Vagina (tissue), 2 donors: ENCODE measurements at regions not wholly inside any gene's neighbourhood (a gene's known extent, or its start where the extent isn't known, plus 50 kb on each side); places are given as distances from the start of the nearest gene placed in this dataset.
"Not testable (repeated sequence)": the region's sequence is repeated elsewhere in the genome, so short reads cannot be mapped to it uniquely, and the experiment has no call there.

ENCODE experiments used
- DNase-seq, 2 donors: peaks; one replicate each; pipeline ENCODE4 v3.0.0-alpha.2; 2017; ENCODE audit errors: extremely low spot score in 2 of 2
- H3K27ac ChIP-seq: fragments of 200-600 bp; sonication (generic); one replicate; pipeline ENCODE4 v1.5.1; 2019
- H3K27me3 ChIP-seq: fragments of 200-600 bp; sonication (generic); one replicate; pipeline ENCODE4 v1.5.1; 2019
- H3K36me3 ChIP-seq, 2 donors: fragments of 200-600 bp; sonication (generic); one replicate each; pipeline ENCODE4 v1.5.1; 2017 to 2019
- H3K4me1 ChIP-seq: fragments of 200-600 bp; sonication (generic); one replicate; pipeline ENCODE4 v1.5.1; 2019
- H3K4me3 ChIP-seq, 2 donors: fragments of 200-600 bp; sonication (generic); 1 replicate in 1 of 2; 2 replicates in 1 of 2; pipeline ENCODE4 v1.5.1; 2016 to 2019
- H3K9me3 ChIP-seq: fragments of 200-600 bp; sonication (generic); one replicate; pipeline ENCODE4 v1.5.1; 2019
- CTCF ChIP-seq, 3 experiments: fragments of 450-650 bp in 2 of 3; fragments of 200-600 bp in 1 of 3; sonication (generic) in 1 of 3; IDR thresholded peaks; one replicate each; pipeline ENCODE4 v1.5.1; 2017 to 2019; ENCODE audit warnings: antibody characterized with exemption in 3 of 3, mild to moderate bottlenecking in 2 of 3, moderate library complexity in 2 of 3
- POLR2A ChIP-seq, 2 donors: fragments of 450-650 bp; IDR thresholded peaks; one replicate each; pipeline ENCODE4 v1.6.1; 2017; ENCODE audit warnings: antibody characterized with exemption in 2 of 2, mild to moderate bottlenecking in 2 of 2, moderate library complexity in 2 of 2
- POLR2AphosphoS5 ChIP-seq, 2 donors: sonication (generic); formaldehyde crosslinking; IDR thresholded peaks; one replicate each; pipeline ENCODE4 v1.9.0; 2017; ENCODE audit warnings: antibody characterized with exemption in 2 of 2, mild to moderate bottlenecking in 2 of 2, low read depth in 1 of 2; ENCODE audit not compliant: insufficient read depth in 1 of 2
- intact Hi-C: fragments of 100-400 bp; cut with DNase I; formaldehyde crosslinking; loops from one replicate; pipeline ENCODE4 v1.15.1; 2023

- no peak for DNase-seq
- intact Hi-C loops, result loop anchor here (10.0 kb wide), 1 partner anchor 415 kb away; no protein-coding TSS in a partner anchor
These were observed 155.2 kb downstream of the TTLL2 start for GRCh38 chr6:167479901-167480648.

GRCh38 chr6:167481307-167481926 lies 156.5 kb downstream of the TTLL2 start:
- no peak overlapping the region for H3K27ac ChIP-seq
- no peaks in the 10 kb centered on the region for H3K9me3 ChIP-seq
- H3K4me1 ChIP-seq, result no peaks in the 10 kb centered on the region
- H3K27me3 ChIP-seq, result no peaks in the 10 kb centered on the region
- H3K36me3 ChIP-seq, result no peaks in the 10 kb centered on the region
- no peak overlapping the region for H3K4me3 ChIP-seq
- intact Hi-C loops, result loop anchor here (10.0 kb wide), 1 partner anchor 413 kb away; no protein-coding TSS in a partner anchor
- TF ChIP-seq CTCF (IDR thresholded peaks at IDR 0.05), result no peak
- TF ChIP-seq POLR2AphosphoS5 (IDR thresholded peaks at IDR 0.05; ENCODE audit: insufficient read depth in 1 of 2, low read depth in 1 of 2), result no peak
- no peak for TF ChIP-seq POLR2A (IDR thresholded peaks at IDR 0.05)
- no peak for DNase-seq

More at GRCh38 chr6:167479901-167480648, 155.2 kb downstream of the TTLL2 start:
- Histone ChIP-seq H3K9me3 (no peaks in the 10 kb centered on the region), H3K4me1 (no peaks in the 10 kb centered on the region), H3K27ac (no peak overlapping the region), H3K4me3 (no peak overlapping the region), H3K36me3 (no peaks in the 10 kb centered on the region), H3K27me3 (no peaks in the 10 kb centered on the region)
- TF ChIP-seq POLR2A (IDR thresholded peaks at IDR 0.05) (no peak), CTCF (IDR thresholded peaks at IDR 0.05) (no peak), POLR2AphosphoS5 (IDR thresholded peaks at IDR 0.05; ENCODE audit: insufficient read depth in 1 of 2, low read depth in 1 of 2) (peak in 1 of 2 donors; percentile 25)

- H3K9me3 ChIP-seq, DNase-seq, H3K36me3 ChIP-seq, H3K4me3 ChIP-seq, H3K27me3 ChIP-seq, H3K27ac ChIP-seq, H3K4me1 ChIP-seq: not testable (repeated sequence)
- intact Hi-C loops, result loop anchor here (10.0 kb wide), 1 partner anchor 412 kb away; no protein-coding TSS in a partner anchor
These were observed 157.9 kb downstream of the TTLL2 start for GRCh38 chr6:167482801-167483200.

GRCh38 chr6:167485186-167485978 lies 160.5 kb downstream of the TTLL2 start:
- Histone ChIP-seq H3K4me3 (no peak overlapping the region), H3K27ac (no peak overlapping the region), H3K36me3 (no peaks in the 10 kb centered on the region), H3K9me3 (no peaks in the 10 kb centered on the region), H3K27me3 (no peaks in the 10 kb centered on the region), H3K4me1 (no peaks in the 10 kb centered on the region)
- peak in 1 of 3 experiments; percentile 49 for TF ChIP-seq CTCF (IDR thresholded peaks at IDR 0.05)
- TF ChIP-seq POLR2AphosphoS5 (IDR thresholded peaks at IDR 0.05; ENCODE audit: insufficient read depth in 1 of 2, low read depth in 1 of 2), result no peak
- intact Hi-C loops, result loop anchor here (10.0 kb wide), 1 partner anchor 409 kb away; no protein-coding TSS in a partner anchor
- no peak for DNase-seq
